ENCODE measurements at regions not wholly inside any gene's neighbourhood (a gene's known extent, or its start where the extent isn't known, plus 50 kb on each side); places are given as distances from the start of the nearest gene placed in this dataset.

DNA sequence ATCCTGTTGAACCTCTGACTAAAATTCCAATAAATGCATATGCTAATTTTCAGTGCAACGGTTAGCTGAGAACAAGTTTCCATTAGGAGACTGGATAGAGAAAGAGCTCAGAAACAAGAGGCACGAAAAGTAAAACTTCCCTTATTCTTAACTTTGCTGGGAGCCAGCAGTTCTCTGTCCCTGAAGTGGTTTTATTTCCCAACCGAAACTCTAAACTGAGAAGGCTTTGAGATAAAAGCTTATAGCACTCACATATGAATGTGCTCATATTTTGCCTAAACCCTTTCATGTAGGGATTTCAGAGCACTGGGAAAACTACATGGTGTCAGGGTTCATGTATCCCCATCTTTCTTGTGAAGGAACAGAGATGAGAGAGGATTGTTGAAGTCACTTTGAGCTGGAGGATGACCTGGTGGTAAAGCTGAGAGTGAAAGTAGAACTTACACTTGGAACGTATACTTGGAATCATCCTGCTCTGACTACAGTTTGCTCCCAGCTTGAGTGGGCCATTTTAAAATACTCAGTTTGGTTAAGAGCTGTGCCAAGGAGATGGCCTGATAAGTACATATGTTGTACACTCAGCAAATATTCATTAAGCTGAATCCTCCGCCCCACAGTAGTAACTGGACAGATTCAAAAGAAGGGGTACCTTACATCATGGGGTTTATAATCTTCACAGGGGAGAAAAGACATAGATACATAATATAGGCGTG lies 324.2 kb upstream of the CNR1 start:
- DNase-seq (no peak), ATAC-seq (ENCODE audit: low FRiP score in 2 of 2) (peak; percentile 13 to 24)
- Histone ChIP-seq H3K27me3 (no peaks in the 10 kb centered on the region), H3K4me1 (peaks cover 0 to 4% (median 0%) of the 10 kb centered on the region in 4 donors), H3K27ac (peak overlapping the region in 2 of 4 donors; percentile 57 to 58), H3K9me3 (no peaks in the 10 kb centered on the region), H3K4me3 (no peak overlapping the region), H3K36me3 (no peaks in the 10 kb centered on the region)
- TF ChIP-seq POLR2AphosphoS5 (IDR thresholded peaks at IDR 0.05) (no peak), EP300 (IDR thresholded peaks at IDR 0.05) (no peak)
- WGBS, 2 donors = 58 to 70% methylated on average over 6 of the region's 6 CpGs

DNA sequence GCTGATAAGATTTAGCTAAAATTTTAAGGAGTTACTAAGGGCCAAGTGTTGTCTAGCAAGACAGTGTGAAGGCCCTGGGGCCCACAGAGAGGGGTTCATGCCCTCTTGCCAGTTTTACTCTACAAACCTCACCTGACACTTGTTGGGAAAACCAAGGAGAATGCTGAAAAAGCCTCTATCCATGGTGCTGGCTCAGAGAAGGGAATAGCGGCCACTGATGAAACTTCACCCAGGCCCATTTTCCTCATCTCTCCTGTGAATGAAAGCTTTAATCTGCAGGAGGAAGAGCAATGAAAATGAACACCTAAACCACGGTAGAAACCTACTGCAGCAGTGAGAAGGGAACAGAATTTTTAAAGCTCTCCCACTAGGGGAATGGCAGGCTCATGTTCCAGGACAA lies 317.3 kb upstream of the CNR1 start:
- no peaks in the 10 kb centered on the region for H3K36me3 ChIP-seq
- no peaks in the 10 kb centered on the region for H3K4me1 ChIP-seq
- no peak for DNase-seq
- no peak overlapping the region for H3K4me3 ChIP-seq
- H3K27me3 ChIP-seq = no peaks in the 10 kb centered on the region
- no peak overlapping the region for H3K27ac ChIP-seq
- no peak for ATAC-seq (ENCODE audit: low FRiP score in 2 of 2)
- H3K9me3 ChIP-seq = no peaks in the 10 kb centered on the region
- TF ChIP-seq EP300 (IDR thresholded peaks at IDR 0.05) = no peak
- TF ChIP-seq POLR2AphosphoS5 (IDR thresholded peaks at IDR 0.05) = no peak
- no peak for TF ChIP-seq POLR2A (IDR thresholded peaks at IDR 0.05)
- TF ChIP-seq, protein P1, sequence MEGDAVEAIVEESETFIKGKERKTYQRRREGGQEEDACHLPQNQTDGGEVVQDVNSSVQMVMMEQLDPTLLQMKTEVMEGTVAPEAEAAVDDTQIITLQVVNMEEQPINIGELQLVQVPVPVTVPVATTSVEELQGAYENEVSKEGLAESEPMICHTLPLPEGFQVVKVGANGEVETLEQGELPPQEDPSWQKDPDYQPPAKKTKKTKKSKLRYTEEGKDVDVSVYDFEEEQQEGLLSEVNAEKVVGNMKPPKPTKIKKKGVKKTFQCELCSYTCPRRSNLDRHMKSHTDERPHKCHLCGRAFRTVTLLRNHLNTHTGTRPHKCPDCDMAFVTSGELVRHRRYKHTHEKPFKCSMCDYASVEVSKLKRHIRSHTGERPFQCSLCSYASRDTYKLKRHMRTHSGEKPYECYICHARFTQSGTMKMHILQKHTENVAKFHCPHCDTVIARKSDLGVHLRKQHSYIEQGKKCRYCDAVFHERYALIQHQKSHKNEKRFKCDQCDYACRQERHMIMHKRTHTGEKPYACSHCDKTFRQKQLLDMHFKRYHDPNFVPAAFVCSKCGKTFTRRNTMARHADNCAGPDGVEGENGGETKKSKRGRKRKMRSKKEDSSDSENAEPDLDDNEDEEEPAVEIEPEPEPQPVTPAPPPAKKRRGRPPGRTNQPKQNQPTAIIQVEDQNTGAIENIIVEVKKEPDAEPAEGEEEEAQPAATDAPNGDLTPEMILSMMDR (IDR thresholded peaks at IDR 0.05) = no peak
- WGBS, 2 donors = 87 to 96% methylated on average over 2 of the region's 2 CpGs

DNA sequence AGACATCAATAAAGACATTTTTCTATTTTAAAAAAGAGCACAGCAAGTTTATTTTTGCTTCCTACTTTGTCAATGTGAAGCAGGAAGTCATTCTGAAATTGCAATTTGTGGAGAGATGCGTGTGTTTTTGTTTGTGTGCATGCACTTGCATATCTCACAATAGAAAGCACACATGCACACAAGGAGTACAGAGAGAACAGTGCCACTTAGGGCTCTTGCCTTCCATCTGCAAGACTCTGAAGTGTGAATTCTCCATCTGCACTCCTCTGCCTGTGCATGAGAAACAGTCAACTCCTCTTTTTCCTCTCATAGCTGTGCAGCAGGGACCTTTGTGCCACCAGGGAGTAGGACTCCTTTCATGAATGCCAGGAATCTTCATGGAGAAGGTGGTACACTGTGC lies 316.3 kb upstream of the CNR1 start:
- H3K4me1 ChIP-seq = no peaks in the 10 kb centered on the region
- no peak for DNase-seq
- WGBS, 2 donors = 58 to 63% methylated on average over 1 of the region's 1 CpG
- TF ChIP-seq EP300 (IDR thresholded peaks at IDR 0.05) = no peak
- no peak for TF ChIP-seq POLR2AphosphoS5 (IDR thresholded peaks at IDR 0.05)
- no peak for TF ChIP-seq POLR2A (IDR thresholded peaks at IDR 0.05)
- TF ChIP-seq, protein P1 (IDR thresholded peaks at IDR 0.05) = no peak
- no peaks in the 10 kb centered on the region for H3K9me3 ChIP-seq
- no peak overlapping the region for H3K27ac ChIP-seq
- H3K27me3 ChIP-seq = no peaks in the 10 kb centered on the region
- ATAC-seq (ENCODE audit: low FRiP score in 2 of 2) = no peak
- H3K36me3 ChIP-seq = no peaks in the 10 kb centered on the region
- no peak overlapping the region for H3K4me3 ChIP-seq

DNA sequence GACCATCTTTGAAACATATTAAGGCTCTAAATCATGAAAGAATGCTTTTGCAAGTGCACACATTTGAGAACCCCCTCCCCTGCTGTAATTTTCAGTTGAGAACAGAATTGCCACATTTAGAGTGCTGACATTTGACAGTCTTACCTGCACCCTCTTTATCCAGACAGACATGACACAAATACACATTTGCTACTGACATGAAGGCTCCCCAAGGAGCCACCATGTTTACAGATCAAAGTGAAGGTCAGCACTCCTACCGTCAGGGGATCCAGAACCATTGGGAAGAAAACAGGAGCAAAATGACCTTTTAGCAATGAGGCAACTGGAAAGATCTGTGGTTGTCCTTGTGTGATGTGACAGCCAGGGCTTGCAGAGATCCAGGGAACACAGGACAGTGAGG lies 315.4 kb upstream of the CNR1 start:
- Histone ChIP-seq H3K9me3 (no peaks in the 10 kb centered on the region), H3K4me1 (no peaks in the 10 kb centered on the region), H3K27ac (no peak overlapping the region), H3K36me3 (no peaks in the 10 kb centered on the region), H3K27me3 (no peaks in the 10 kb centered on the region), H3K4me3 (no peak overlapping the region)
- no peak for ATAC-seq (ENCODE audit: low FRiP score in 2 of 2)
- DNase-seq = no peak
- WGBS, 2 donors = 82 to 88% methylated on average over 1 of the region's 1 CpG
- TF ChIP-seq, protein P1 (IDR thresholded peaks at IDR 0.05) = no peak
- TF ChIP-seq EP300 (IDR thresholded peaks at IDR 0.05) = no peak
- no peak for TF ChIP-seq POLR2A (IDR thresholded peaks at IDR 0.05)
- TF ChIP-seq POLR2AphosphoS5 (IDR thresholded peaks at IDR 0.05) = no peak

DNA sequence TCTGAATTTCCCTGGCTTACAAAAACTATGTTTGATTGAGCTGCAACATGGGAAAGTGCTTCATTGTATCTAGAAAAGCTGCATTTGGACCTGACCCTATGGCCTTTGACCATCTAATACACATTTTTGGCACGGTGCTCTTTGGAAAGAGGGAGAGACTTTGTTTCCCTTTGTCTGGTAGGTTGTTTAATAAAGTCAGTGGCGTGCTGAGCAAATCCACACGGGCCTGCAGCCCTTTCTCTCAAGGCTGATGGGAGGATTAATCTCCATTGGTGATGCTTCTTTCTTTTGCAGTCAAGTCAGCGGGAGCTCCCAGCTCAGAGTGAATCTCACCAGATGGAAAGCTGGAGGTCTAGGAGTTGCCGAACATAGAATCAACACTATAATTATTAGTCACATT lies 314.7 kb upstream of the CNR1 start:
- Histone ChIP-seq H3K27me3 (no peaks in the 10 kb centered on the region), H3K9me3 (no peaks in the 10 kb centered on the region), H3K36me3 (no peaks in the 10 kb centered on the region), H3K27ac (no peak overlapping the region), H3K4me3 (no peak overlapping the region), H3K4me1 (no peaks in the 10 kb centered on the region)
- ATAC-seq (ENCODE audit: low FRiP score in 2 of 2) (no peak), DNase-seq (no peak)
- 82 to 84% methylated on average over 5 of the region's 5 CpGs for WGBS, 2 donors
- no peak for TF ChIP-seq POLR2AphosphoS5 (IDR thresholded peaks at IDR 0.05)
- TF ChIP-seq EP300 (IDR thresholded peaks at IDR 0.05) = no peak

DNA sequence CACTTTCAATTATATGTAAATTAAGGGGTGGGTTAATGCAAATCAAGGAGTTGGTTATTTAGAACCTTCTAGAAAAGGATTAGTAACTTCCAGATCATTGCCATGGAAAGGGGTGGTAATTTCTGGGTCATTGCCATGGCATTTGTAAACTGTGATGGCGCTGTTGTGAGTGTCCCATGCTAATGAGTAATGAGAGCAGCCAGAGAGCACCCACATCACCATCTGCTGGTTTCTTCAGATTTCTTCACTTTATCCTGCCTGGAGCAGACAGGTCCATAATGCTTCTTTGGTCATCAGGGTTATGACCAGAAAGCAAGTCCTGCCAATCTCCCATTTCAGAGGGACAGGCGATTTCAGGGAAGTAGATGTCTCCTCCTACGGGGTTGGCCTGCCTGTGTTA lies 311.3 kb upstream of the CNR1 start:
- Histone ChIP-seq H3K4me1 (no peaks in the 10 kb centered on the region), H3K27ac (no peak overlapping the region), H3K27me3 (no peaks in the 10 kb centered on the region), H3K4me3 (no peak overlapping the region), H3K9me3 (no peaks in the 10 kb centered on the region), H3K36me3 (no peaks in the 10 kb centered on the region)
- DNase-seq = no peak
- TF ChIP-seq POLR2AphosphoS5 (IDR thresholded peaks at IDR 0.05) (no peak), EP300 (IDR thresholded peaks at IDR 0.05) (no peak)
- ATAC-seq (ENCODE audit: low FRiP score in 2 of 2) = no peak
- 57 to 92% methylated on average over 3 of the region's 3 CpGs for WGBS, 2 donors

Measured in upper lobe of left lung (tissue), 6 donors.